H1 (cell line): ENCODE measurements at regions not wholly inside any gene's neighbourhood (a gene's known extent, or its start where the extent isn't known, plus 50 kb on each side); places are given as distances from the start of the nearest gene placed in this dataset.

ENCODE experiments used
- ATF3 ChIP-seq: IDR thresholded peaks from 2 replicates; pipeline ENCODE4 v1.6.1; 2011; ENCODE audit warnings: low read depth, mild to moderate bottlenecking, low read length; ENCODE audit not compliant: insufficient read depth
- CREB1 ChIP-seq: IDR thresholded peaks from 2 replicates; pipeline ENCODE4 v1.6.1; 2012; ENCODE audit warnings: inconsistent platforms
- CTCF ChIP-seq, 3 experiments: IDR thresholded peaks; 1 replicate in 2 of 3; 2 replicates in 1 of 3; pipeline versions ENCODE4 v1.5.1 to v1.6.1; 2011; ENCODE audit warnings: low read length in 3 of 3, mild to moderate bottlenecking in 3 of 3, inconsistent platforms in 2 of 3, low read depth in 1 of 3, moderate library complexity in 1 of 3; ENCODE audit not compliant: insufficient read depth in 1 of 3; ENCODE audit errors: control extremely low read depth in 1 of 3
- EGR1 ChIP-seq: IDR thresholded peaks from 2 replicates; pipeline ENCODE4 v1.6.1; 2011; ENCODE audit warnings: low read depth, low read length, borderline replicate concordance
- EZH2 ChIP-seq: fragments of 200-600 bp; sonication (generic); IDR thresholded peaks from 2 replicates; pipeline ENCODE4 v1.7.1; 2012; ENCODE audit warnings: low read depth, mild to moderate bottlenecking, moderate library complexity, low read length, inconsistent platforms; ENCODE audit not compliant: severe bottlenecking
- MAX ChIP-seq: IDR thresholded peaks from 2 replicates; pipeline ENCODE4 v1.6.1; 2012; ENCODE audit warnings: inconsistent platforms
- NRF1 ChIP-seq: IDR thresholded peaks from 2 replicates; pipeline ENCODE4 v1.6.1; 2011; ENCODE audit warnings: mild to moderate bottlenecking, low read depth, low read length, improper control_type of control experiment
- POLR2A ChIP-seq, 2 experiments: IDR thresholded peaks; 1 replicate in 1 of 2; 2 replicates in 1 of 2; pipeline ENCODE4 v1.6.1; 2011; ENCODE audit warnings: low read depth in 2 of 2, low read length in 2 of 2, mild to moderate bottlenecking in 2 of 2; ENCODE audit errors: control extremely low read depth in 1 of 2
- TAF7 ChIP-seq: optimal IDR thresholded peaks from 2 replicates; pipeline ENCODE3; 2011; ENCODE audit warnings: low read depth, mild to moderate bottlenecking, inconsistent platforms, low read length, moderate library complexity, borderline replicate concordance

- TF ChIP-seq EZH2, result no peak
- TF ChIP-seq EGR1, result no peak
- TF ChIP-seq TAF7, result no peak
- TF ChIP-seq ATF3, result no peak
- TF ChIP-seq CTCF (IDR thresholded peaks at IDR 0.05; ENCODE audit: control extremely low read depth in 1 of 3, insufficient read depth in 1 of 3, low read depth in 1 of 3, low read length in 3 of 3), result no peak
- TF ChIP-seq NRF1, result no peak
- no peak for TF ChIP-seq POLR2A (IDR thresholded peaks at IDR 0.05; ENCODE audit: control extremely low read depth in 1 of 2, low read depth in 2 of 2, low read length in 2 of 2)
- no peak for TF ChIP-seq CREB1
- no peak for TF ChIP-seq MAX
These were observed 653.1 kb downstream of the LIG4 start for GRCh38 chr13:107562203-107562602.
